ENCODE measurements at regions not wholly inside any gene's neighbourhood (a gene's known extent, or its start where the extent isn't known, plus 50 kb on each side); places are given as distances from the start of the nearest gene placed in this dataset.

DNA sequence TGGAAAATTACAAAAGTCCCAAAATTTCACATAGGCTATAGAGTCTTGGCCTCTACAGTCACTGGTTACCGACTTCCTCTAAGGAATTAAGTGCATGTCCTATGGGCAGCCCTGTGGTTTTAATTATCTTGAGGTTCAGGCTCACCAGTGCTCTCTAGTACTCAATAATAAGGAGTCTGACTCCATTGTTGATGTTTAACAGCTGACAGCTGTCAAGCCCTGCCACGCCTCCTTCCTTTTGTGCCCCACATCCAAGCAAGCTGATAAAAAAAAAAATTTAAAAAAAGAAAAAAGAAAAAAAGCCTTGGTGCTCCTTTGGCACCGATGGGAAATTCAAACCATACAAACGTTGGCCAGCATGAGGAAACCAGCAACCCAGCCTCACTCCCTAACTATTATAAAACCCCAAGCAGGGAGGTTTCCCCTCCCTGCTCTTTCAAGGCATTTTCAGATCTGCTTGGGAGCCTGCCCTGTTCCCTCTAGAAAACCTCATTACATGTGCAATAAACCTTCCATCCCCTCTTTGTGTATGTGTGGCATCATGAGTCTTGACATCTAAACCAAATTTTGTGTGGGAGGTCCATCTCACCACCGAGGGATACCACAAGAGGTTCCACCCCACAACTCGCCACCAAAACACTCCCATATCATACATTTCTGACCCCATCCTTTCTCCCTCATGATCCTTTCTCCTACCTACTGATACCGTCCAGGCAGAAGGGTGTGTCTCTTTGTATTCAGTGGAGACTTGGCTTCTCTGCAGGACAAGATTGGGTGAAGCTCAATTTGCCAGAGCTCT lies 70.9 kb upstream of the CCDC71L start (continued):
- no peak for TF ChIP-seq MXI1 (IDR thresholded peaks at IDR 0.05; ENCODE audit: borderline replicate concordance, low read depth, low read length)
- no peak for TF ChIP-seq RFX5 (IDR thresholded peaks at IDR 0.05; ENCODE audit: low read depth, low read length)

DNA sequence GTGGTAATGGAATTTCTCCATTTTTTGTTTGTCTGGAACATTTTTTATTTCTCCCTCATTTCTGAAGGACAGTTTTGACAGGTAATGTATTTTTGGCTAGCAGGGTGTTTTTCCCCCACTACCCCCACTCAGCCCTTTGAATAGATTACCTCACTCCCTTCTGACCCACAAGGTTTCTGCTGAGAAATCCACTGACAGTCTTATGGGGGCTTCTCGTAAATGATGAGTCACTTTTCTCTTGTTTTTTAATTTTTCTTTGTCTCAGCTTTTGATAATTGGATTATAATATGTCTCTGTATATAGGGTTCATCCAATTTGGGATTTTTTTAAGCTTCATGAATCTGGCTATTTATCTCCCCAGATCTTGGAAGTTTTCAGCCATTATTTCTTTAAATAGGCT lies 74.7 kb upstream of the CCDC71L start:
- WGBS, 2 experiments (ENCODE audit: extremely low coverage in 2 of 2, insufficient read length in 1 of 2) = no CpG with 5 or more reads among the region's 1 CpG

More for the DNA sequence above, 74.7 kb upstream of the CCDC71L start:
- CTCF ChIA-PET = interaction anchor here (0.6 to 2.6 kb wide), 16 partner anchors 14 to 559 kb away, joined by 3 to 25 read pairs (median 6); no protein-coding TSS in a partner anchor
- H3K9ac ChIP-seq (ENCODE audit: low read depth, low read length) = no peak overlapping the region
- peaks cover 8% of the 10 kb centered on the region for H3K4me1 ChIP-seq (ENCODE audit: control insufficient read depth, insufficient read depth, low read length)
- H2BK5ac ChIP-seq (ENCODE audit: low read depth, low read length, poor library complexity, severe bottlenecking) = no peak overlapping the region
- no peaks in the 10 kb centered on the region for H3K36me3 ChIP-seq (ENCODE audit: control insufficient read depth, insufficient read depth, low read length)
- POLR2A ChIA-PET (ENCODE audit: unreplicated experiment) = no interaction called here
- H4K91ac ChIP-seq (ENCODE audit: insufficient read depth, low read depth, low read length) = 0 out of 2 replicates have a peak overlapping the region, but pooled peaks have one; percentile 9
- dilution Hi-C loops (cut with HindIII; ENCODE audit: low sequenced_read_pairs, unreplicated experiment) = no loop called here
- in situ Hi-C loops (cut with MboI; ENCODE audit: low sequenced_read_pairs) = no loop called here
- no peak overlapping the region for H4K8ac ChIP-seq (ENCODE audit: low read depth in 2 of 2, low read length in 2 of 2)
- H3K18ac ChIP-seq (ENCODE audit: low read depth, low read length) = no peak overlapping the region
- DNase-seq = no peak
- H2AFZ ChIP-seq (replicated peaks; ENCODE audit: low read length, poor library complexity) = no peak overlapping the region
- no peaks in the 10 kb centered on the region for H4K20me1 ChIP-seq (ENCODE audit: insufficient read depth, low read length)
- no peak overlapping the region for H3K27ac ChIP-seq (ENCODE audit: insufficient read depth, low read length)
- H3K4me3 ChIP-seq (ENCODE audit: insufficient read depth, low read depth, low read length) = no peak overlapping the region
- ATAC-seq (ENCODE audit: low read depth) = no peak
- intact Hi-C loops (cut with micrococcal nuclease) = loop anchor here (1.0 to 5.0 kb wide), 6 partner anchors 75 to 559 kb away; no protein-coding TSS in a partner anchor
- 0 out of 3 replicates have a peak overlapping the region, but pooled peaks have one; percentile 29 for H2BK15ac ChIP-seq (ENCODE audit: low read depth, low read length)
- H3K4me2 ChIP-seq (ENCODE audit: low read depth, low read length) = no peak overlapping the region
- BruUV-seq (replicated peaks) = no TSS peak
- no peak overlapping the region for H2BK20ac ChIP-seq (ENCODE audit: low read depth, low read length)
- TF ChIP-seq MXI1 (IDR thresholded peaks at IDR 0.05; ENCODE audit: borderline replicate concordance, low read depth, low read length) (no peak), NFE2L2 (IDR thresholded peaks at IDR 0.05; ENCODE audit: low read depth, low read length) (no peak), RCOR1 (IDR thresholded peaks at IDR 0.05; ENCODE audit: insufficient replicate concordance, low read length) (no peak), BHLHE40 (IDR thresholded peaks at IDR 0.05; ENCODE audit: low read depth, low read length) (no peak), MAFK (IDR thresholded peaks at IDR 0.05; ENCODE audit: low read depth, low read length) (no peak), POLR2A (IDR thresholded peaks at IDR 0.05; ENCODE audit: low read depth, low read length) (no peak), RFX5 (IDR thresholded peaks at IDR 0.05; ENCODE audit: low read depth, low read length) (no peak), SMC3 (IDR thresholded peaks at IDR 0.05; ENCODE audit: low read depth, low read length) (no peak), MAZ (IDR thresholded peaks at IDR 0.05; ENCODE audit: borderline replicate concordance, low read depth, low read length) (no peak), RAD21 (IDR thresholded peaks at IDR 0.05; ENCODE audit: low read length) (no peak), FOS (IDR thresholded peaks at IDR 0.05; ENCODE audit: low read depth, low read length) (no peak)
- TF ChIP-seq, protein P1, sequence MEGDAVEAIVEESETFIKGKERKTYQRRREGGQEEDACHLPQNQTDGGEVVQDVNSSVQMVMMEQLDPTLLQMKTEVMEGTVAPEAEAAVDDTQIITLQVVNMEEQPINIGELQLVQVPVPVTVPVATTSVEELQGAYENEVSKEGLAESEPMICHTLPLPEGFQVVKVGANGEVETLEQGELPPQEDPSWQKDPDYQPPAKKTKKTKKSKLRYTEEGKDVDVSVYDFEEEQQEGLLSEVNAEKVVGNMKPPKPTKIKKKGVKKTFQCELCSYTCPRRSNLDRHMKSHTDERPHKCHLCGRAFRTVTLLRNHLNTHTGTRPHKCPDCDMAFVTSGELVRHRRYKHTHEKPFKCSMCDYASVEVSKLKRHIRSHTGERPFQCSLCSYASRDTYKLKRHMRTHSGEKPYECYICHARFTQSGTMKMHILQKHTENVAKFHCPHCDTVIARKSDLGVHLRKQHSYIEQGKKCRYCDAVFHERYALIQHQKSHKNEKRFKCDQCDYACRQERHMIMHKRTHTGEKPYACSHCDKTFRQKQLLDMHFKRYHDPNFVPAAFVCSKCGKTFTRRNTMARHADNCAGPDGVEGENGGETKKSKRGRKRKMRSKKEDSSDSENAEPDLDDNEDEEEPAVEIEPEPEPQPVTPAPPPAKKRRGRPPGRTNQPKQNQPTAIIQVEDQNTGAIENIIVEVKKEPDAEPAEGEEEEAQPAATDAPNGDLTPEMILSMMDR (conservative IDR thresholded peaks at IDR 0.05; ENCODE audit: low read depth, low read length) = no peak
- TF ChIP-seq, protein P2, sequence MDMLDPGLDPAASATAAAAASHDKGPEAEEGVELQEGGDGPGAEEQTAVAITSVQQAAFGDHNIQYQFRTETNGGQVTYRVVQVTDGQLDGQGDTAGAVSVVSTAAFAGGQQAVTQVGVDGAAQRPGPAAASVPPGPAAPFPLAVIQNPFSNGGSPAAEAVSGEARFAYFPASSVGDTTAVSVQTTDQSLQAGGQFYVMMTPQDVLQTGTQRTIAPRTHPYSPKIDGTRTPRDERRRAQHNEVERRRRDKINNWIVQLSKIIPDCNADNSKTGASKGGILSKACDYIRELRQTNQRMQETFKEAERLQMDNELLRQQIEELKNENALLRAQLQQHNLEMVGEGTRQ (IDR thresholded peaks at IDR 0.05; ENCODE audit: low read depth, low read length) = no peak
- H3K23ac ChIP-seq (ENCODE audit: low read depth, low read length) = no peak overlapping the region
- H3K14ac ChIP-seq (replicated peaks; ENCODE audit: low read depth, low read length) = no peak overlapping the region
- H3K9me3 ChIP-seq (ENCODE audit: control insufficient read depth, insufficient read depth, low read length) = no peaks in the 10 kb centered on the region
- no peak overlapping the region for H2AK9ac ChIP-seq (replicated peaks; ENCODE audit: low read depth, low read length, poor library complexity)
- H3K27me3 ChIP-seq (ENCODE audit: control insufficient read depth, insufficient read depth, low read length) = no peaks in the 10 kb centered on the region
- H4K5ac ChIP-seq (ENCODE audit: low read depth, low read length) = no peak overlapping the region
- H3K4ac ChIP-seq (ENCODE audit: low read depth, low read length) = no peak overlapping the region
- peaks cover 8% of the 10 kb centered on the region for H3K9me1 ChIP-seq (ENCODE audit: insufficient read depth, low read length)
- H3K56ac ChIP-seq (ENCODE audit: extremely low read depth, insufficient read depth, low read length) = no peak overlapping the region
- H2BK120ac ChIP-seq (ENCODE audit: low read depth, low read length) = peak overlapping the region; percentile 47; the same call in 1 of the 2 replicates
- peaks cover 4 to 23% of the 10 kb centered on the region in 2 experiments; a peak in 2 of 4 replicates for H3K79me1 ChIP-seq (ENCODE audit: low read depth in 1 of 2, low read length in 2 of 2)
- H2AK5ac ChIP-seq (ENCODE audit: low read depth, low read length) = no peak overlapping the region
